ENCODE measurements at regions not wholly inside any gene's neighbourhood (a gene's known extent, or its start where the extent isn't known, plus 50 kb on each side); places are given as distances from the start of the nearest gene placed in this dataset.

- no peak for TF ChIP-seq CTCF (IDR thresholded peaks at IDR 0.05)
- TF ChIP-seq POLR2A (IDR thresholded peaks at IDR 0.05; ENCODE audit: low read depth) = no peak
Observed at GRCh38 chr15:35871282-35871681, 325.3 kb upstream of the DPH6 start.

Data from esophagus muscularis mucosa (tissue), 3 donors.